GM23338 (cell line): ENCODE measurements at regions not wholly inside any gene's neighbourhood (a gene's known extent, or its start where the extent isn't known, plus 50 kb on each side); places are given as distances from the start of the nearest gene placed in this dataset.

Source experiments
- ATAC-seq: fragments of 200-7000 bp; cut with Tn5 transposase; 3 replicates; pipeline ENCODE4 v1.9.1; 2020
- DNase-seq: peaks from one replicate; pipeline ENCODE4 v3.0.0-alpha.2; 2015; ENCODE audit warnings: low spot score
- H2AFZ ChIP-seq: fragments of 200-600 bp; sonication (generic); 2 replicates; pipeline ENCODE4 v1.8.0; 2016; ENCODE audit warnings: antibody characterized with exemption, mild to moderate bottlenecking, moderate library complexity
- H3F3A ChIP-seq: fragments of 200-600 bp; sonication (generic); replicated peaks from 2 replicates; pipeline ENCODE4 v1.8.0; 2017; ENCODE audit warnings: antibody characterized with exemption, mixed run types, low read depth
- H3K27ac ChIP-seq: fragments of 200-600 bp; sonication (generic); 2 replicates; pipeline ENCODE4 v1.6.1; 2016; ENCODE audit warnings: low read depth
- H3K27me3 ChIP-seq: fragments of 200-600 bp; sonication (generic); 2 replicates; pipeline ENCODE4 v1.8.0; 2016; ENCODE audit warnings: mild to moderate bottlenecking, mixed run types, moderate library complexity; ENCODE audit not compliant: insufficient read depth
- H3K36me3 ChIP-seq: fragments of 200-600 bp; sonication (generic); 2 replicates; pipeline ENCODE4 v1.8.0; 2016; ENCODE audit warnings: mild to moderate bottlenecking; ENCODE audit not compliant: insufficient read depth
- H3K4me1 ChIP-seq: fragments of 200-600 bp; sonication (generic); 2 replicates; pipeline ENCODE4 v1.8.0; 2016; ENCODE audit warnings: mild to moderate bottlenecking, moderate library complexity; ENCODE audit not compliant: insufficient read depth
- H3K4me2 ChIP-seq: fragments of 200-600 bp; sonication (generic); 2 replicates; pipeline ENCODE4 v1.7.1; 2017; ENCODE audit warnings: mixed run types
- H3K4me3 ChIP-seq: fragments of 200-600 bp; sonication (generic); 2 replicates; pipeline ENCODE4 v1.6.1; 2016; ENCODE audit warnings: mixed run types
- H3K79me2 ChIP-seq: fragments of 200-600 bp; sonication (generic); replicated peaks from 2 replicates; pipeline ENCODE4 v1.8.0; 2017; ENCODE audit warnings: mild to moderate bottlenecking; ENCODE audit not compliant: insufficient read depth
- H3K9me2 ChIP-seq: fragments of 200-600 bp; sonication (generic); 2 replicates; pipeline ENCODE4 v1.8.0; 2017; ENCODE audit not compliant: insufficient read depth
- H4K20me1 ChIP-seq: fragments of 200-600 bp; sonication (generic); replicated peaks from 2 replicates; pipeline ENCODE4 v1.8.0; 2017; ENCODE audit warnings: mild to moderate bottlenecking; ENCODE audit not compliant: insufficient read depth
- H3K27ac Mint-ChIP-seq: 2 replicates; pipeline ENCODE4 v1.8.0; 2020; ENCODE audit warnings: inconsistent platforms, mild to moderate bottlenecking, moderate library complexity, mixed read lengths
- H3K27me3 Mint-ChIP-seq: 3 replicates; pipeline ENCODE4 v1.8.0; 2022; ENCODE audit warnings: low read depth, mild to moderate bottlenecking, moderate library complexity, mixed read lengths, inconsistent platforms; ENCODE audit not compliant: insufficient read depth, poor library complexity
- H3K36me3 Mint-ChIP-seq: 3 replicates; pipeline ENCODE4 v1.8.0; 2021; ENCODE audit warnings: low read depth, mild to moderate bottlenecking, inconsistent platforms, moderate library complexity, mixed read lengths
- H3K4me1 Mint-ChIP-seq: 3 replicates; pipeline ENCODE4 v1.8.0; 2020; ENCODE audit warnings: mild to moderate bottlenecking, inconsistent platforms, mixed read lengths
- H3K4me3 Mint-ChIP-seq: 3 replicates; pipeline ENCODE4 v1.8.0; 2021; ENCODE audit warnings: moderate library complexity, mild to moderate bottlenecking, inconsistent platforms, mixed read lengths
- H3K9me3 Mint-ChIP-seq: 3 replicates; pipeline ENCODE4 v1.8.0; 2020; ENCODE audit warnings: moderate library complexity, mild to moderate bottlenecking, inconsistent platforms, mixed read lengths
- EZH2 ChIP-seq: fragments of 200-600 bp; sonication (generic); IDR thresholded peaks from one replicate; pipeline ENCODE4 v1.8.0; 2017; ENCODE audit warnings: antibody characterized with exemption, mild to moderate bottlenecking, low read depth; ENCODE audit not compliant: unreplicated experiment
- EZH2phosphoT487 ChIP-seq: fragments of 200-600 bp; sonication (generic); IDR thresholded peaks from one replicate; pipeline ENCODE4 v1.8.1; 2018; ENCODE audit warnings: antibody characterized with exemption; ENCODE audit not compliant: unreplicated experiment
- NANOG ChIP-seq: IDR thresholded peaks from 2 replicates; pipeline ENCODE4 v1.6.1; 2016; ENCODE audit warnings: antibody characterized with exemption, borderline replicate concordance
- REST ChIP-seq: IDR thresholded peaks from one replicate; pipeline ENCODE4 v1.6.1; 2018; ENCODE audit warnings: antibody characterized with exemption; ENCODE audit not compliant: unreplicated experiment
- STAT1 ChIP-seq: IDR thresholded peaks from one replicate; pipeline ENCODE4 v1.6.1; 2016; ENCODE audit warnings: antibody characterized with exemption; ENCODE audit not compliant: unreplicated experiment
- ZNF114 ChIP-seq: fragments of 250-450 bp; sonication (Bioruptor Pico); IDR thresholded peaks from 2 replicates; pipeline ENCODE4 v1.5.0; 2020; ENCODE audit warnings: mild to moderate bottlenecking, moderate library complexity
- ZNF331 ChIP-seq: fragments of 250-450 bp; sonication (Bioruptor Pico); IDR thresholded peaks from 2 replicates; pipeline ENCODE4 v1.5.0; 2020; ENCODE audit warnings: low read depth, mild to moderate bottlenecking, moderate library complexity
- TF ChIP-seq, protein P1 (sequence below), 2 experiments: fragments of 200-600 bp in 1 of 2; sonication (generic) in 1 of 2; conservative IDR thresholded peaks; 2 replicates each; pipeline versions ENCODE4 v1.5.1 to v1.6.1; 2016 to 2017; ENCODE audit warnings: antibody characterized with exemption in 2 of 2, low read depth in 2 of 2, mild to moderate bottlenecking in 2 of 2, moderate library complexity in 1 of 2
- TF ChIP-seq, protein P2 (sequence below): IDR thresholded peaks from 2 replicates; pipeline ENCODE4 v1.6.1; 2016; ENCODE audit warnings: antibody characterized with exemption
- TF ChIP-seq, protein P3 (sequence below): fragments of 250-450 bp; sonication (Bioruptor Pico); IDR thresholded peaks from 2 replicates; pipeline ENCODE4 v1.5.0; 2020; ENCODE audit warnings: mild to moderate bottlenecking, moderate library complexity

- Histone ChIP-seq H3K4me1 (peaks cover 17% of the 10 kb centered on the region), H2AFZ (no peak overlapping the region), H3F3A (no peaks in the 10 kb centered on the region), H3K4me2 (no peak overlapping the region), H3K36me3 (no peaks in the 10 kb centered on the region), H3K79me2 (no peaks in the 10 kb centered on the region), H3K27me3 (no peaks in the 10 kb centered on the region), H3K9me2 (no peaks in the 10 kb centered on the region; the same call in 1 of the 2 replicates), H3K27ac (no peak overlapping the region), H4K20me1 (no peaks in the 10 kb centered on the region), H3K4me3 (no peak overlapping the region)
- Mint-ChIP-seq H3K4me3 (no peak overlapping the region), H3K27me3 (no peaks in the 10 kb centered on the region), H3K27ac (no peak overlapping the region), H3K36me3 (peaks cover 15% of the 10 kb centered on the region; the same call in 2 of the 3 replicates), H3K9me3 (peaks cover 11% of the 10 kb centered on the region; the same call in 2 of the 3 replicates), H3K4me1 (peaks cover 19% of the 10 kb centered on the region)
- ATAC-seq (no peak), DNase-seq (no peak)
- no peak for TF ChIP-seq ZNF331 (CRISPR knock-in tag)
Observed at GRCh38 chr12:46468813-46469212, 96.2 kb upstream of the SLC38A2 start.

DNA sequence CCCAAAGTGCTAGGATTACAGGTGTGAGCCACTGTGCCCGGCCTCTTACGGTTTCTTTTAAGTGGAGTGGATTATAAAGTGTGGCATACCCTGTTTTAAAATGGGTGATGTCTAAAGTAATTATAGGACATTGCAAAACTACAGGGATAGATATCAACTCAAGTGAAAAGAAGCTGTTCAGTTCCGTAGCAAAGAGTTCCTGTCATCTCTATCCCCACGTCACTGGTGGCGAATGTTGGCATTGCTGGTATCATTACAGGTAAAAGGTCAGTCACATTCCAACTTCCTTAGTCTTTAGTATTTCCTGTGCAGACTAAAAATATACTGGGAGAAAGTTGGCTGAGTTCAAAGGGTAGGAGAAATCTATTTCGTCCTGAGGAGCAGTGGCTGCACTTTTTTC, 95.6 kb upstream of the SLC38A2 start:
- Histone ChIP-seq H3K27ac (no peak overlapping the region), H3K4me1 (peaks cover 12% of the 10 kb centered on the region), H4K20me1 (no peaks in the 10 kb centered on the region), H2AFZ (no peak overlapping the region), H3K27me3 (no peaks in the 10 kb centered on the region), H3K4me2 (no peak overlapping the region), H3K79me2 (no peaks in the 10 kb centered on the region), H3K9me2 (no peaks in the 10 kb centered on the region; the same call in 1 of the 2 replicates), H3K4me3 (no peak overlapping the region), H3K36me3 (no peaks in the 10 kb centered on the region), H3F3A (no peaks in the 10 kb centered on the region)
- Mint-ChIP-seq H3K27ac (no peak overlapping the region), H3K4me1 (peaks cover 15% of the 10 kb centered on the region), H3K36me3 (peaks cover 16% of the 10 kb centered on the region; the same call in 2 of the 3 replicates), H3K27me3 (no peaks in the 10 kb centered on the region), H3K9me3 (peaks cover 11% of the 10 kb centered on the region; the same call in 2 of the 3 replicates), H3K4me3 (no peak overlapping the region)
- TF ChIP-seq STAT1 (no peak), NANOG (no peak), EZH2phosphoT487 (no peak), ZNF114 (CRISPR knock-in tag) (no peak), REST (no peak), EZH2 (no peak)
- TF ChIP-seq, protein P1, sequence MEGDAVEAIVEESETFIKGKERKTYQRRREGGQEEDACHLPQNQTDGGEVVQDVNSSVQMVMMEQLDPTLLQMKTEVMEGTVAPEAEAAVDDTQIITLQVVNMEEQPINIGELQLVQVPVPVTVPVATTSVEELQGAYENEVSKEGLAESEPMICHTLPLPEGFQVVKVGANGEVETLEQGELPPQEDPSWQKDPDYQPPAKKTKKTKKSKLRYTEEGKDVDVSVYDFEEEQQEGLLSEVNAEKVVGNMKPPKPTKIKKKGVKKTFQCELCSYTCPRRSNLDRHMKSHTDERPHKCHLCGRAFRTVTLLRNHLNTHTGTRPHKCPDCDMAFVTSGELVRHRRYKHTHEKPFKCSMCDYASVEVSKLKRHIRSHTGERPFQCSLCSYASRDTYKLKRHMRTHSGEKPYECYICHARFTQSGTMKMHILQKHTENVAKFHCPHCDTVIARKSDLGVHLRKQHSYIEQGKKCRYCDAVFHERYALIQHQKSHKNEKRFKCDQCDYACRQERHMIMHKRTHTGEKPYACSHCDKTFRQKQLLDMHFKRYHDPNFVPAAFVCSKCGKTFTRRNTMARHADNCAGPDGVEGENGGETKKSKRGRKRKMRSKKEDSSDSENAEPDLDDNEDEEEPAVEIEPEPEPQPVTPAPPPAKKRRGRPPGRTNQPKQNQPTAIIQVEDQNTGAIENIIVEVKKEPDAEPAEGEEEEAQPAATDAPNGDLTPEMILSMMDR (conservative IDR thresholded peaks at IDR 0.05; ENCODE audit: low read depth in 2 of 2) = no peak
- TF ChIP-seq, protein P2, sequence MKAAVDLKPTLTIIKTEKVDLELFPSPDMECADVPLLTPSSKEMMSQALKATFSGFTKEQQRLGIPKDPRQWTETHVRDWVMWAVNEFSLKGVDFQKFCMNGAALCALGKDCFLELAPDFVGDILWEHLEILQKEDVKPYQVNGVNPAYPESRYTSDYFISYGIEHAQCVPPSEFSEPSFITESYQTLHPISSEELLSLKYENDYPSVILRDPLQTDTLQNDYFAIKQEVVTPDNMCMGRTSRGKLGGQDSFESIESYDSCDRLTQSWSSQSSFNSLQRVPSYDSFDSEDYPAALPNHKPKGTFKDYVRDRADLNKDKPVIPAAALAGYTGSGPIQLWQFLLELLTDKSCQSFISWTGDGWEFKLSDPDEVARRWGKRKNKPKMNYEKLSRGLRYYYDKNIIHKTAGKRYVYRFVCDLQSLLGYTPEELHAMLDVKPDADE = no peak
- TF ChIP-seq, protein P3, sequence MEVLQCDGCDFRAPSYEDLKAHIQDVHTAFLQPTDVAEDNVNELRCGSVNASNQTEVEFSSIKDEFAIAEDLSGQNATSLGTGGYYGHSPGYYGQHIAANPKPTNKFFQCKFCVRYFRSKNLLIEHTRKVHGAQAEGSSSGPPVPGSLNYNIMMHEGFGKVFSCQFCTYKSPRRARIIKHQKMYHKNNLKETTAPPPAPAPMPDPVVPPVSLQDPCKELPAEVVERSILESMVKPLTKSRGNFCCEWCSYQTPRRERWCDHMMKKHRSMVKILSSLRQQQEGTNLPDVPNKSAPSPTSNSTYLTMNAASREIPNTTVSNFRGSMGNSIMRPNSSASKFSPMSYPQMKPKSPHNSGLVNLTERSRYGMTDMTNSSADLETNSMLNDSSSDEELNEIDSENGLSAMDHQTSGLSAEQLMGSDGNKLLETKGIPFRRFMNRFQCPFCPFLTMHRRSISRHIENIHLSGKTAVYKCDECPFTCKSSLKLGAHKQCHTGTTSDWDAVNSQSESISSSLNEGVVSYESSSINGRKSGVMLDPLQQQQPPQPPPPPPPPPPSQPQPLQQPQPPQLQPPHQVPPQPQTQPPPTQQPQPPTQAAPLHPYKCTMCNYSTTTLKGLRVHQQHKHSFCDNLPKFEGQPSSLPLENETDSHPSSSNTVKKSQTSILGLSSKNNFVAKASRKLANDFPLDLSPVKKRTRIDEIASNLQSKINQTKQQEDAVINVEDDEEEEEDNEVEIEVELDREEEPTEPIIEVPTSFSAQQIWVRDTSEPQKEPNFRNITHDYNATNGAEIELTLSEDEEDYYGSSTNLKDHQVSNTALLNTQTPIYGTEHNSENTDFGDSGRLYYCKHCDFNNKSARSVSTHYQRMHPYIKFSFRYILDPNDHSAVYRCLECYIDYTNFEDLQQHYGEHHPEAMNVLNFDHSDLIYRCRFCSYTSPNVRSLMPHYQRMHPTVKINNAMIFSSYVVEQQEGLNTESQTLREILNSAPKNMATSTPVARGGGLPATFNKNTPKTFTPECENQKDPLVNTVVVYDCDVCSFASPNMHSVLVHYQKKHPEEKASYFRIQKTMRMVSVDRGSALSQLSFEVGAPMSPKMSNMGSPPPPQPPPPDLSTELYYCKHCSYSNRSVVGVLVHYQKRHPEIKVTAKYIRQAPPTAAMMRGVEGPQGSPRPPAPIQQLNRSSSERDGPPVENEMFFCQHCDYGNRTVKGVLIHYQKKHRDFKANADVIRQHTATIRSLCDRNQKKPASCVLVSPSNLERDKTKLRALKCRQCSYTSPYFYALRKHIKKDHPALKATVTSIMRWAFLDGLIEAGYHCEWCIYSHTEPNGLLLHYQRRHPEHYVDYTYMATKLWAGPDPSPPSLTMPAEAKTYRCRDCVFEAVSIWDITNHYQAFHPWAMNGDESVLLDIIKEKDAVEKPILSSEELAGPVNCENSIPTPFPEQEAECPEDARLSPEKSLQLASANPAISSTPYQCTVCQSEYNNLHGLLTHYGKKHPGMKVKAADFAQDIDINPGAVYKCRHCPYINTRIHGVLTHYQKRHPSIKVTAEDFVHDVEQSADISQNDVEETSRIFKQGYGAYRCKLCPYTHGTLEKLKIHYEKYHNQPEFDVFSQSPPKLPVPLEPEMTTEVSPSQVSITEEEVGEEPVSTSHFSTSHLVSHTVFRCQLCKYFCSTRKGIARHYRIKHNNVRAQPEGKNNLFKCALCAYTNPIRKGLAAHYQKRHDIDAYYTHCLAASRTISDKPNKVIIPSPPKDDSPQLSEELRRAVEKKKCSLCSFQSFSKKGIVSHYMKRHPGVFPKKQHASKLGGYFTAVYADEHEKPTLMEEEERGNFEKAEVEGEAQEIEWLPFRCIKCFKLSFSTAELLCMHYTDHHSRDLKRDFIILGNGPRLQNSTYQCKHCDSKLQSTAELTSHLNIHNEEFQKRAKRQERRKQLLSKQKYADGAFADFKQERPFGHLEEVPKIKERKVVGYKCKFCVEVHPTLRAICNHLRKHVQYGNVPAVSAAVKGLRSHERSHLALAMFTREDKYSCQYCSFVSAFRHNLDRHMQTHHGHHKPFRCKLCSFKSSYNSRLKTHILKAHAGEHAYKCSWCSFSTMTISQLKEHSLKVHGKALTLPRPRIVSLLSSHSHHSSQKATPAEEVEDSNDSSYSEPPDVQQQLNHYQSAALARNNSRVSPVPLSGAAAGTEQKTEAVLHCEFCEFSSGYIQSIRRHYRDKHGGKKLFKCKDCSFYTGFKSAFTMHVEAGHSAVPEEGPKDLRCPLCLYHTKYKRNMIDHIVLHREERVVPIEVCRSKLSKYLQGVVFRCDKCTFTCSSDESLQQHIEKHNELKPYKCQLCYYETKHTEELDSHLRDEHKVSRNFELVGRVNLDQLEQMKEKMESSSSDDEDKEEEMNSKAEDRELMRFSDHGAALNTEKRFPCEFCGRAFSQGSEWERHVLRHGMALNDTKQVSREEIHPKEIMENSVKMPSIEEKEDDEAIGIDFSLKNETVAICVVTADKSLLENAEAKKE = no peak
- DNase-seq (no peak), ATAC-seq (no peak)
